ENCODE measurements at regions not wholly inside any gene's neighbourhood (a gene's known extent, or its start where the extent isn't known, plus 50 kb on each side); places are given as distances from the start of the nearest gene placed in this dataset.

- TF ChIP-seq POLR2A (IDR thresholded peaks at IDR 0.05; ENCODE audit: low read length) (no peak), GATA1 (IDR thresholded peaks at IDR 0.05; ENCODE audit: low read depth, low read length) (no peak)
Measured at GRCh38 chr5:109496112-109496511, 86.3 kb upstream of the PJA2 start.

Measured in erythroblast (primary cell).